ENCODE measurements at regions not wholly inside any gene's neighbourhood (a gene's known extent, or its start where the extent isn't known, plus 50 kb on each side); places are given as distances from the start of the nearest gene placed in this dataset.
"Not testable (repeated sequence)": the region's sequence is repeated elsewhere in the genome, so short reads cannot be mapped to it uniquely, and the experiment has no call there.

DNA sequence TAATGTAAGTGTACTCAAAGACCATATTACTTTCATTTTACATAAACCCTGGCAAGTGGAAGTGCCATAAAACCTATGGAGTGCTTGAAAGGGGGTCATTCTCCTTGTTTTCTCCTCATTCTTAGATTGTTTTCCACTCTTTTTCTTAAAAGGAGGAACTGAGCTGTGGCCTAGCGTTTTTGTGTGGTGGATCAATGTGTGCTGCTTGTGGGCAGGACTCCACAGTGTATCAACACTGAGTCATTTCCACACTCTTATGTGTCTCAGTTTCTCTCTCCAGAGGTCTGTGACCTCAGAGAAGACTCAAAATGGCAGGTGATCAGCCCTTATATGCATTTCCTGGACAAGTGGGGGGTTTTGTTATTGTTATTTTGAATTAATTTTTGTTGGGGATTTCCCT is 516.1 kb upstream of the CDH10 start:
- no peak for DNase-seq

- no peak for DNase-seq
Measured at GRCh38 chr5:25150819-25151218, 506.0 kb upstream of the CDH10 start.

- DNase-seq = no peak
Measured at GRCh38 chr5:25128606-25129005, 483.8 kb upstream of the CDH10 start.

GRCh38 chr5:25119650-25120049 is 474.9 kb upstream of the CDH10 start:
- DNase-seq = no peak

- DNase-seq = no peak
Measured at GRCh38 chr5:25107853-25108252, 463.1 kb upstream of the CDH10 start.

- no peak for DNase-seq
Measured at GRCh38 chr5:25099538-25099937, 454.8 kb upstream of the CDH10 start.

DNA sequence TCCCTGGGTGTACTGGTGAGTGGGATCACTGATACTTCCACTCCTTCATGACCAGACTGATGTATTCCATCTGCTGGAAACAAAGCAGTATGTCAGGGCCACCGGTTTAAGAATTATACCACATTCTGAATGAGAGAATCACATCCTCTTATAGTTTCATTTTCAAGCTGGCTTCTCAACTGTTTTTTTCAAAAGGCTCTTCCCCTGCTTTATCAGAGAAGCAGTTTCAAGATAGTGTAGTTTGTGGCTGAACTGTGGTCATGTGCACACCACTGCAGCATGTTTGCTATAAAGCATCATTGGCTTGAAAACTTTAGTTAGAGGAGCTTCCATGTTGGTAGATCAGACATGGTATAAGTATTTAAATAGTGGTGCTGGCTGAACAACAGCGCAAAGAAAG is 450.5 kb upstream of the CDH10 start:
- no peak for DNase-seq

- DNase-seq = no peak
Measured at GRCh38 chr5:25094219-25094618, 449.4 kb upstream of the CDH10 start.

- DNase-seq = no peak
Measured at GRCh38 chr5:25091921-25092320, 447.1 kb upstream of the CDH10 start.

- no peak for DNase-seq
Measured at GRCh38 chr5:25090854-25091253, 446.1 kb upstream of the CDH10 start.

DNA sequence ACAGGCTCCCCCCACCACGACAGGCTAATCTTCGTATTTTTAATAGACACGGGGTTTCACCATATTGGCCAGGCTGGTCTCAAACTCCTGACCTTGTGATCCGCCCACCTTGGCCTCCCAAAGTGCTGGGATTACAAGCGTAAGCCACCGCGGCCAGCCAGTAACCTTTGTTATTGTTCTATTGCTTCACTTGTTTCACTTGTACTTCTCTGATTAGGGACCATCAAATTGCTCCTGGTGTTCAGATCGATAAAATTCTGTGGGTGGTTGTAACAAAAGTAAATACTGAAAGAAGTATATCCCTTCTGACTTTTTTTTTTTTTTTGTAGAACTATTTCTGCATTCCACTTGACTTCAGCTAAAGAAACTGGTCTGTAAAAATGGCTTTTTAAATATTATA is 445.5 kb upstream of the CDH10 start:
- DNase-seq = no peak

DNA sequence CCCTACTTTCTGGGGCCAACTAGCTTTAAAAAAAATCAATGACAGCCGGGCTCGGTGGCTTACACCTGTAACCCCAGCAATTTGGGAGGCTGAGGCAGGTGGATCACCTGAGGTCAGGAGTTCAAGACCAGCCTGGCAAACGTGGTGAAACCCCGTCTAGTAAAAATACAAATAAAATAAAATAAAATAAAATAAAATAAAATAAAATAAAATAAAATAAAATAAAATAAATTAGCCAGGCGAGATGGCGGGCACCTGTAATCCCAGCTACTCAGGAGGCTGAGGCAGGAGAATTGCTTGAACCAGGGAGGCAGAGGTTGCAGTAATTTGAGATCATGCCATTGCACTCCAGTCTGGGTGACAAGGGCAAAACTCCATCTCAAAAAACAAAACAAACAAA is 443.9 kb upstream of the CDH10 start:
- not testable (repeated sequence) for DNase-seq

DNA sequence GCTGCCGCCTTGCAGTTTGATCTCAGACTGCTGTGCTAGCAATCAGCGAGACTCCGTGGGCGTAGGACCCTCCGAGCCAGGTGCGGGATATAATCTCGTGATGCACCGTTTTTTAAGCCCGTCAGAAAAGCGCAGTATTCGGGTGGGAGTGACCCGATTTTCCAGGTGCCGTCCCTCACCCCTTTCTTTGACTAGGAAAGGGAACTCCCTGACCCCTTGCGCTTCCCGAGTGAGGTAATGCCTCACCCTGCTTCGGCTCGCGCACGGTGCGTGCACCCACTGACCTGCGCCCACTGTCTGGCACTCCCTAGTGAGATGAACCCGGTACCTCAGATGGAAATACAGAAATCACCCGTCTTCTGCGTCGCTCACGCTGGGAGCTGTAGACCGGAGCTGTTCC is 438.5 kb upstream of the CDH10 start:
- DNase-seq = not testable (repeated sequence)

GRCh38 chr5:25066239-25066638 is 421.5 kb upstream of the CDH10 start:
- no peak for DNase-seq

DNA sequence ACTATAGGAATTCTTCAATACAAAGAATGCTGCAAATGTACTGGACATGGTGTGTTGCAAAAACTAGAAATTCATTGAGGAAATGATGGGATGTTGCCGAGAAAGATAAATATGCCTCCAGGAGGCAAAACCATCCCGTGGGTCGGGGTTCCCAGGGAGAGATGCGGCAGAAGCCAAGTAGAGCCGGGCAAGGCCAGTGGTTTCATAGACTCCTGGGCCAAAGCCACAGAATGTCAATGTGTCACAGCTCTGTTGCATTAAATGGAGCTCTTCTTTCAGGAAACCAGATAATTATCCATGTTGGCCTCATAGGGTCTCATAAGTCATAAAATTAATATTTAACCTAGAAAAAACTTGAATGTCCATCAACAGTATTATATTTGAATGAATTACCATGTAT is 419.5 kb upstream of the CDH10 start:
- DNase-seq = no peak

DNA sequence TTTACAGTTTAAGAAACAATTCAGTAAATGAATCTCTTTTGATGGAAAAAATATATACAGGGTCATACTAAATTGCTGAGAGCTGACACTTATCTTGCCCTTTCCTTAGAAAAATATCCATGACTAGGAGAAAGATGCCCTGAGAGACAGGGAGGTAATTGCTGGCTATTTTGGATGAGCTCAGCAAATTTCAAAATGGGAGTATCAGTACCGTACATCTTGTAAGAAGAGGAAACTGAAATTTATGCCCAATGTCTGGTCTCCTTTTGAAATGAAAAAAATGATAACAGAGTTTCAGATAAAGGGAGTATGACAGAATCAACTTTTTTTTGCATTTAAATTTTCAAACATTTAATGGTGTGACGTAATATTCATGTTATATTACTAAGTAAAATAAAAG is 415.8 kb upstream of the CDH10 start:
- no peak for DNase-seq

- DNase-seq = no peak
Measured at GRCh38 chr5:25056836-25057235, 412.1 kb upstream of the CDH10 start.

- no peak for DNase-seq
Measured at GRCh38 chr5:25033658-25034057, 388.9 kb upstream of the CDH10 start.

DNA sequence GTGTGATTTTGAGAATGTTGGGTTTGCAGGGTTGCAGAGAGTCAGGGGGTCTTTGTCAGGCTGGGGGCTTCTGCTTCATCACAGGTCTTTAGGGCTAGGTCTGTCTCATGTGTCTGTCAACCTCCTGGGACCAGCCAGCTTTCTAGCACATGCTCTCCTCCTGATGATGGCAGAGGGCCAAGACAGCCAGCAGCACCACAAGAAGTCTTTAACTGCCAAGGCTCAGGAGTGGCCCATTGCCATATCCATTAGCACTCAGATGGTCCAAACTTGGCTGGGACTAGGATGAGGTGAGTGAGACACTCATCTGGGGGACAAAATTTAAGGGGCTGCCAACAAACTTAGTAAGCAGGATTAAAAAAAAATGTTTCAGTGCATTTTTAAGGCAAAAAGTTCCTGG is 384.2 kb upstream of the CDH10 start:
- DNase-seq = no peak

GRCh38 chr5:25027526-25027925 is 382.7 kb upstream of the CDH10 start:
- DNase-seq = no peak

GRCh38 chr5:25027061-25027460 is 382.3 kb upstream of the CDH10 start:
- no peak for DNase-seq

GRCh38 chr5:25025831-25026230 is 381.1 kb upstream of the CDH10 start:
- DNase-seq = no peak

- DNase-seq = no peak
Measured at GRCh38 chr5:25020454-25020853, 375.7 kb upstream of the CDH10 start.

GRCh38 chr5:25009063-25009462 is 364.3 kb upstream of the CDH10 start:
- DNase-seq = no peak

GRCh38 chr5:25006734-25007133 is 362.0 kb upstream of the CDH10 start:
- no peak for DNase-seq

DNA sequence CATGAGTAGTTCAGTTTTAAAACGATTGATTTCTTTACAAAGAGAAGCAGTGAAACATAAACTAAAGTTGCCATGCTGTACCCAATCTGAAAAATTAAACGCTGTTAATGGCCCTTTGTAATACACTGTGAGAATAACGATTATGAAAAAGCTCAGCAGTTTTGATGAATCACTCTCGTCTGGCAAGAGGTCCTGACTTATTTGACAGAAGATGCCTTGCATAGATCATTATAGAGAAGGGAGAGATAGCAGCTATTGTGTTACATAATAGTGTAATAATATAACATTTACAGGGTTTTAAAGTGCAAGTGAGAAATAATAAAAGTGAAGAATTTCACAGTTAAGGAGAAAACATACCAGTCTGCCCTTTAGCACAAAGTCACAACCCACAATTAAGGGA is 361.5 kb upstream of the CDH10 start:
- DNase-seq = no peak
